RWPE1 (cell line): ENCODE measurements at regions not wholly inside any gene's neighbourhood (a gene's known extent, or its start where the extent isn't known, plus 50 kb on each side); places are given as distances from the start of the nearest gene placed in this dataset.
"Not testable (repeated sequence)": the region's sequence is repeated elsewhere in the genome, so short reads cannot be mapped to it uniquely, and the experiment has no call there.

ENCODE experiments used
- CTCF ChIA-PET: fragments of 350-600 bp; sonication (Branson Sonifier 250); formaldehyde crosslinking; extraction: SDS; loops from one replicate; lab custom pipeline; 2021; lab: Yijun Ruan, JAX
- POLR2A ChIA-PET: fragments of 400-600 bp; formaldehyde crosslinking; extraction: SDS; loops from one replicate; lab custom pipeline; 2020; ENCODE audit warnings: antibody characterized with exemption; ENCODE audit not compliant: low non-redundant PET; lab: Yijun Ruan, JAX
- DNase-seq: peaks from one replicate; pipeline ENCODE4 v3.0.0; 2012; ENCODE audit warnings: low spot score
- H3K27ac ChIP-seq: fragments of 450-650 bp; 2 replicates; pipeline ENCODE4 v1.5.1; 2017
- CTCF ChIP-seq: fragments of 450-650 bp; conservative IDR thresholded peaks from 2 replicates; pipeline ENCODE4 v1.5.1; 2017; ENCODE audit warnings: low read depth, mild to moderate bottlenecking

DNA sequence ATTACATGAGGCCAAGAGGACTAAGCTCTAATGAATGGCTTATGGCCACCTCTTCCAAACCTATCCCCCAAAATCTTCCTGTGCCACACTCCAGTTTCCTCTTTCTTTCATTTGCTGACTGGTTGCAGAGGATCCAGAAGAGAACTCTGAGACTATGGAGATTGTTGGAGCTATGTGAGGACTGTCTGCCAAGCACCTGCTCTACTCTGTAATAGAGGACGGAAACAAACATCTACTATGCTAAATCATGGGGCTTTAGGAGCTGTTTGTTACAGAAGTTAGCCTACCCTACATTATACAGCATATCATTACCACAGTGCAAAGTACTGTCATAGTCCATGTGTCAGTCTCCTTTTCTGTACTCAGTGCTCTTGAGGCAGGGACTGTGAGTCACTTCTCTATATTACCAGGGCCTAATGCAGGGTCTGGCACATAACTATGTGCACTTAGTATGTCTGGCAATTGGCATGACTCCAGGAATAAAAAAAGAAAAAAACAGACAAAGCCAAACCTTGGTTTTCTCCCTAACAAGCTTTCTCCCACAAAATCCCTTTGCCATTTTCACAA lies 95.1 kb downstream of the RPAP3 start:
- POLR2A ChIA-PET: no interaction called here
- no peak for TF ChIP-seq CTCF
- H3K27ac ChIP-seq: no peak overlapping the region
- CTCF ChIA-PET: interaction anchor here (0.6 kb wide), 1 partner anchor 296 kb away, joined by 4 read pairs; no protein-coding TSS in a partner anchor
- DNase-seq: no peak

- DNase-seq: no peak
- H3K27ac ChIP-seq: no peak overlapping the region
- POLR2A ChIA-PET: no interaction called here
- CTCF ChIA-PET: no interaction called here
- TF ChIP-seq CTCF: no peak
Observed at GRCh38 chr12:47609806-47610205, 96.0 kb downstream of the RPAP3 start.

DNA sequence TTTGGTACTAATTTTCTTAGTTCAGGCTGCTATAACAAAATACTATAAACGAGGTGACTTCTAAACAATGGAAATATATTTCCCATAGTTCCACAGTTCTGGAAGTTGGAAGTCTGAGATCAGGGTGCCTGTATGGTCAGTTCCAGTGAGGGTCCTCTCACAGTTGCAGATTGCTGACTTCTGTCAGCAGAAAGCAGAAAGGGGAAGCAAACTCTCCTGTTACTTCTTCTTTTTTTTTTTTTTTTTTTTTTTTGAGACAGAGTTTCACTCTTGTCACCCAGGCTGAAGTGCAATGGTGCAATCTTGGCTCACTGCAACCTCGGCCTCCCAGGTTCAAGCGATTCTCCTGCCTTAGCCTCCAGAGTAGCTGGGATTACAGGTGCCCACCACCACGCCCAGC lies 97.2 kb downstream of the RPAP3 start:
- POLR2A ChIA-PET, H3K27ac ChIP-seq: not testable (repeated sequence)
- CTCF ChIA-PET: interaction anchor here (0.7 kb wide), 1 partner anchor 16 kb away, joined by 4 read pairs; no protein-coding TSS in a partner anchor

GRCh38 chr12:47604221-47604873 lies 101.5 kb downstream of the RPAP3 start:
- POLR2A ChIA-PET: no interaction called here
- no peak overlapping the region for H3K27ac ChIP-seq
- CTCF ChIA-PET: no interaction called here
- TF ChIP-seq CTCF: no peak
- DNase-seq: no peak

More for the DNA sequence above, 97.2 kb downstream of the RPAP3 start:
- not testable (repeated sequence) for DNase-seq

DNA sequence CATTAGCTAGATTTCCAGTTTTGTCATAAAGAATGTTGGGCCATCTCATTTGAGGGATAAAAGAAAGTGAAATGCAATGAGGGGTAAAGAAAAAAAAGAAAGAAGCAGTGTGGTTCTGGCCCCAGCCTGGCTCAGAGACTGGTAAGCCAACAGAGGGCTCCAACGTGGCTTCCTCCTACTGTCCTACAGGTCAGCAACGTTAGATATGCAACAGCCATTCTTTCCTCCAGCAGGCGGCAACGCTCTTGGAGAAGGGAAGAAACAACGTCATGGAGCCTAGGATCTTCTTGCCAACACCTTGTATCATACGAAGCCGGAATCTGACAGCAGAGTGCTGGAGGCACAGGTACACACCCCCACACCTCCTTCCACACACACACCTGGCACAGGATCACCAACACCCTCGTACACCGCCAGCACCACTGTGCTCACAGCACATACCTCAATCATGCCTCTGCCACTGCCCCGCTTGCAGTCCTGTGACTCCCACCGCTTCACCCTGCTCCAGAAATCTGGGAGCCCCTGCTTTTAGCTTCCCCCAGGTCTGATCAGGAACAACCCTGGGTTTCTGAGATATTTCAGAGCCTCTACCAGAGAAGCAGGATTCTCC lies 102.8 kb downstream of the RPAP3 start:
- no peak for DNase-seq
- no peak for TF ChIP-seq CTCF
- CTCF ChIA-PET: interaction anchor here (0.6 kb wide), 1 partner anchor 51 kb away, joined by 3 read pairs; no protein-coding TSS in a partner anchor
- H3K27ac ChIP-seq: no peak overlapping the region
- POLR2A ChIA-PET: no interaction called here

DNA sequence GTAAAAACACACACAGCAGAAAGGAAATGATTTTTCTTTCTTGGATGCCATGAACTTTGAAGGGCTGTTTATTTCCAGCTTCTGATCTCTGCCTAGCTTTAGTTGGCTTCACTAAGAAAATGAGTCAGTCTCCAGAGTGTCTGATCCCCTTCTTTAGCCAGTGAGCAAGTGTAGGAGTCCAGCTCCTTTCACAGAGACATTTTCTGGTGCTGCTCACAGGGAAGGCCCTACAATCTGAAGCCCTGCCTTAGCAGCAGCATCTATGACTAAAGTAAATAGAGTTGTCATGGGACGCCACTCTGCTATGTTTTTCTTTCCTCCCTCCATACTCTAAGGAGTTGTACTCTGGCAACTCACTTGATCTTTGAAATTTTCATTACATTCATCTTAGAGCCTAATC lies 103.5 kb downstream of the RPAP3 start:
- POLR2A ChIA-PET: no interaction called here
- TF ChIP-seq CTCF: no peak
- CTCF ChIA-PET: no interaction called here
- H3K27ac ChIP-seq: no peak overlapping the region
- no peak for DNase-seq

GRCh38 chr12:47601071-47601470 lies 104.8 kb downstream of the RPAP3 start:
- no peak overlapping the region for H3K27ac ChIP-seq
- TF ChIP-seq CTCF: no peak
- ChIA-PET CTCF (no interaction called here), POLR2A (no interaction called here)
- no peak for DNase-seq
